GM13977 (cell line): ENCODE measurements at regions not wholly inside any gene's neighbourhood (a gene's known extent, or its start where the extent isn't known, plus 50 kb on each side); places are given as distances from the start of the nearest gene placed in this dataset.

Experiments
- DNase-seq: peaks from one replicate; pipeline ENCODE4 v3.0.0; 2012; ENCODE audit warnings: low spot score
- in situ Hi-C: fragments of 300-500 bp; cut with MboI; formaldehyde crosslinking; loops from one replicate; pipeline ENCODE4 v1.12.0; 2022; ENCODE audit warnings: low sequenced_read_pairs, low pct_unique_long_range_greater_than_20kb, mixed read lengths, inconsistent platforms; ENCODE audit not compliant: unreplicated experiment
- TF ChIP-seq, protein P1 (sequence below): IDR thresholded peaks from 2 replicates; pipeline ENCODE4 v1.5.1; 2012; ENCODE audit warnings: mild to moderate bottlenecking, control low read depth; ENCODE audit not compliant: insufficient read depth; ENCODE audit errors: extremely low read depth, missing control alignments

DNA sequence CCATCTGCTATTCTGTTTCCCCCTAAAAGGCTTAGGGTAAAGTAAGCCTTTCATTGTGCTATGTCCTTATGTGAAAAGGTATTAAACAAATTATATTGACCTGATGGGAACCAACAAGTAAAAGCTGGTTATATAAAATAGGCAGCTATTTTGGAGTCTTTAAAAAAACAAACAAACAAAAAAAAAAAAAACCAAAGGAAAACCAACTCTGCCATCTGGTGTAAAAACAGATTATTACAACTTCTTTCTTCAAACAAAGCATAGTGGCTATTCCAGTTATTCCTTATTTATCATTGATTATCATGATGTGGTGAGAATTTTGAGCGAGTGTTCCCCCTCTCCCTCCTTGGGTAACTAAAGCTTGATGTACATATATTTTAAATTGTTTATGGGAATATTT lies 122.3 kb upstream of the FHL2 start:
- TF ChIP-seq, protein P1, sequence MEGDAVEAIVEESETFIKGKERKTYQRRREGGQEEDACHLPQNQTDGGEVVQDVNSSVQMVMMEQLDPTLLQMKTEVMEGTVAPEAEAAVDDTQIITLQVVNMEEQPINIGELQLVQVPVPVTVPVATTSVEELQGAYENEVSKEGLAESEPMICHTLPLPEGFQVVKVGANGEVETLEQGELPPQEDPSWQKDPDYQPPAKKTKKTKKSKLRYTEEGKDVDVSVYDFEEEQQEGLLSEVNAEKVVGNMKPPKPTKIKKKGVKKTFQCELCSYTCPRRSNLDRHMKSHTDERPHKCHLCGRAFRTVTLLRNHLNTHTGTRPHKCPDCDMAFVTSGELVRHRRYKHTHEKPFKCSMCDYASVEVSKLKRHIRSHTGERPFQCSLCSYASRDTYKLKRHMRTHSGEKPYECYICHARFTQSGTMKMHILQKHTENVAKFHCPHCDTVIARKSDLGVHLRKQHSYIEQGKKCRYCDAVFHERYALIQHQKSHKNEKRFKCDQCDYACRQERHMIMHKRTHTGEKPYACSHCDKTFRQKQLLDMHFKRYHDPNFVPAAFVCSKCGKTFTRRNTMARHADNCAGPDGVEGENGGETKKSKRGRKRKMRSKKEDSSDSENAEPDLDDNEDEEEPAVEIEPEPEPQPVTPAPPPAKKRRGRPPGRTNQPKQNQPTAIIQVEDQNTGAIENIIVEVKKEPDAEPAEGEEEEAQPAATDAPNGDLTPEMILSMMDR = peak; percentile 33
- in situ Hi-C loops = no loop called here
- peak; percentile 38 for DNase-seq

DNA sequence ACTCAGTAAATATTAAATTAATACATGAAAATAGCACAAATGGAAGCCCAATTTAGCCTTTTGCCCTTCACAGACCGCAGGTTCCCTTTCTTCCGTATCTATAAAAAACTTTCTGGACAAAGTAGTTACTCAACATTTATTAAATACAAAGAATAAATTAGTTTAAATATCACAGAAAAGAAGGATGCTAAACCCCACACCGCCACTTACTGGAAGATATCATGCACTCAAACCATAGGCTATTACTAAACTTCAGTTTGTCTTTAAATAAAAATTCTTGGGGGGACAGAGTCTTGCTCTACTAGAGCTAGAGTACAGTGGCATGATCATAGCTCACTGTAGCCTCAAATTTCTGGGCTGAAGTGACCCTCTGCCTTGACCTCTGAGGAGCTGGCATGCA lies 120.7 kb upstream of the FHL2 start:
- TF ChIP-seq, protein P1 = no peak
- in situ Hi-C loops = no loop called here
- no peak for DNase-seq

DNA sequence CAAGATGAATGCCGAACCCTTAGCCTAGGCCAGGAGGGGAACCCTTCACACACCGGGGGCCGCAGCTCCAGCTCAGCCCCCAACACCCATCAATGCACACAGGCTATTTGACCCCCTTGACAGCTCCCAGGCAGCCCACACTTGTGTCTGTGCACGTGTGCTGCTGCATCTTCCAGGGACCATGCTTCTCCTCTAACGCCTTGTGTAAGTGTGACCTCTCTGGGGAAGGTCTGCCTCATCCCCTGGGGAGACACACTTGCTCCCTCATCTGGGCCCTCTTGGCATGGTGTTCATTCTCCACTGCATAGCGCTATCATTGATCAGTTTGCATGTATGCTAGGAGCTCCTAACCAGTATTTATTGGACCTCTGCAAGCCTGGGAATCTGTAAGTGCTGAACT lies 120.0 kb upstream of the FHL2 start:
- no peak for DNase-seq
- in situ Hi-C loops = no loop called here
- TF ChIP-seq, protein P1 = no peak

DNA sequence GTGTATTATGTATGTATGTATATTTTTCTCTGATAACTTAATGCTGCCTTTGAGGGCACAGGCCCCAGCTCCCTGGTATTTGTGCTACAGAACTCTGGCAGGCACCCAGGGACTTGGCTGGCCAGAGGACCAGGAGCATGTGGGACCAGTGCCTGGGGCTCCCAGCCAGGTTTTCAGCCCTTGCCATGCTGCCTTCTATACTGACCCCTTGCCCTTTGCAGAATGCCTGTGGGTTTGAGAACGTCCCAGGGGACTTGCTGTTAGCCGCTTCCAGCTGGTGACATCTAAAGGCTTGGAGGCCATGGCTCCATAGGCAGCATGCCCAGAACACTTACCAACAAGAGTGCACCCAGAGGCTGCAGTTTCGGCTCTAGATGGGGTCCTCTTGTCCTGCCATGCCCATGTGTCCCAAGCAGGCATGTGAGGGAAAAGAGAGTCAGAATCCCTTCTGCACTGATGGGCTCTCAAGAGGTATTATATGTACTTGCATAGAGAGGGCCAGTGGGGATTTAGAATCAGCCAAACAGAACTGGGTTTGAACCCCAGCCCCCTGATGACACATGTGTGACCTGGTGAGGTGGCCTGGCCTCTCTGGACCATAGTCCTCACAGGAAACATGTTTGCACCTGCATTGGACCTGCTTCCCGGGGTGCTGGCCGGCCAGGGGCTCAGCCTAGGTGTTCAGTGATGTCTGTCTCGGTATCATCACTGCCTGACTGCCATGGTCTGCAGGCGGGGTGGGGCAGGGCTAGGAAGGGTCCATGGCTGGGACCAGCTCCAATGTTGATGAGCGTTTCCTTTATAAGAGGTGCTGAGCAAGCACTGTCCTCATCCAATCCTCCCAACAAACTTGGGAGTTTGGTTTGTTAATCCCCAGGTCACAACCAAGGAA lies 119.2 kb upstream of the FHL2 start:
- in situ Hi-C loops = no loop called here
- TF ChIP-seq, protein P1 = no peak

DNA sequence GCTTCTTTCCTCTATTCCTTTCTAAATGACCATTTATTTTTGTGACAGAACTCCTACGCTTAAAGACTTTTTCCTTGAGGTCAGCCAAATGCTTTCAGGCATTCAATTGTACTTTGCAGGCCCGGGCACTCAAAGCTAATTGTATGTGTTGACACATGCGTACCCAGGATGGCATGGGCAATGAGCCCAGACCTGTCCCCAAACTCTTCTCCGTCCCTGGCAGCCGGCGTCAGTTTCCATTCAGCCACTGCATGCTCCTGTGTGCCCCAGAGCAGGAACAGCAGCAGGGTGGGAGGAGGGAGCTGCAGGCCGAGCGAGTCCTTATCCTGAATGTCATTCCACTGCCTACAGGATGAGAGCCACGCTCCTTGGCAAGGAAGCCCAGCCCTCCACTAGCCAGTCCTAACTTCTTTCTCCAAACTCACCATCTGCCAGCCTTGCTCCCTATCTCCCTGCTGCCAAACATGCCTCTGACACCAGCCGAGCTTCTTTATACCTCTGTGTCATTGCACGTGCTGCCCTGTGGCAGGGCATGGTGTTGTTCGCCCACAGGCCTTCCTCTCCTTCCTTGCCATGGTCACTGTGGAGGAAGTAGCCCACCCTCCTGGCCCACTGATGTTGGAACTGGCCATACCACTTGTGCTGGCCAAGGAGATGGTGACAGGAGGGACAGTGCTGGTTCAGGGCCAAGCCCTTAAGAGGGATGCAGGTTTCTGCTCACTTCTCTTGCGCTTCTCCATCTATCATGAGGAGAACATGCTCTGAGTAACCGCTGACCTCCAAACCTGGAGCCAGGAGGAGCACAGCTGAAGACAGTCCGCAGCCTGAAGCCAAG lies 116.9 kb upstream of the FHL2 start:
- TF ChIP-seq, protein P1 = no peak
- in situ Hi-C loops = no loop called here
- no peak for DNase-seq

More for the DNA sequence above, 119.2 kb upstream of the FHL2 start:
- DNase-seq = no peak

DNA sequence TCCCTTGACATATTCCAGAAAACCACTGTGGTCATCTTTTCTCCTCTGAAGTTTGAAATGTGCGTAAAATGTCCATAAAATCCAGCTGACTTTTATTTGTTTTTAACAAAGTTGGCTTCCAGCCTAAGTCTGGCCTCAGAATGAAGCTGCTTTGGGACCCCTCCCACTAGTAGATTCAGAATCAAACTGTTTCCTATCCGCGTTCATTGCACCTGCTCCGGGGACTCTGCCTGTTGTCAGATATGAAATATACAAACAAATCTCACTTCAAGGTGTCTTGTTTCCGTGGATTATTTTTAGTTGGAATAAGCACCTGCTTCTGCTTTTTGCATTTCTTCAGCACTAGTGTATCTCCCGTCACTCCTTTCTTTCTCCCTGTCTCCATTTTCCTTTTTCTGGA lies 115.7 kb upstream of the FHL2 start:
- TF ChIP-seq, protein P1 = no peak
- in situ Hi-C loops = no loop called here
- no peak for DNase-seq
